ENCODE measurements at regions not wholly inside any gene's neighbourhood (a gene's known extent, or its start where the extent isn't known, plus 50 kb on each side); places are given as distances from the start of the nearest gene placed in this dataset.
"Not testable (repeated sequence)": the region's sequence is repeated elsewhere in the genome, so short reads cannot be mapped to it uniquely, and the experiment has no call there.

DNA sequence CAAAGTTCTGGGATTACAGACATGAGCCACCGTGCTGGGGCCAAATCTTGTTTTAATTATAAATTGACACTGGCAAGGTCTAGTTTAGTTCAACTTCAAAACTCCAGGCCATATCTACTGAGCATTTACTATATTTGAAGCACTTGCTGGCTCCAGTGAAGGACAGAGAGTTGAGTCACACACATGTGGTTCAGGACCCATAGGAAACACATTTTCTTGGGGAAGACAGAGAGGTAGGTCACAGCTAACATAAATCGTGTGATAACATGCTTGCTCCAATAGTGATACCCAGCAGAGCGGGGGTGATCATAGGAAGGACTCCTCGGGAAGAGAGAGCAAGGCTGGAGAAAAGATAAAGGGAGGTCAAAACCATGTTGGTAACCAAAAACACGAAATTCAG lies 170.6 kb upstream of the TSC22D1 start:
- no peak for DNase-seq

GRCh38 chr13:44744880-44745633 lies 168.9 kb upstream of the TSC22D1 start:
- no peak for DNase-seq

DNA sequence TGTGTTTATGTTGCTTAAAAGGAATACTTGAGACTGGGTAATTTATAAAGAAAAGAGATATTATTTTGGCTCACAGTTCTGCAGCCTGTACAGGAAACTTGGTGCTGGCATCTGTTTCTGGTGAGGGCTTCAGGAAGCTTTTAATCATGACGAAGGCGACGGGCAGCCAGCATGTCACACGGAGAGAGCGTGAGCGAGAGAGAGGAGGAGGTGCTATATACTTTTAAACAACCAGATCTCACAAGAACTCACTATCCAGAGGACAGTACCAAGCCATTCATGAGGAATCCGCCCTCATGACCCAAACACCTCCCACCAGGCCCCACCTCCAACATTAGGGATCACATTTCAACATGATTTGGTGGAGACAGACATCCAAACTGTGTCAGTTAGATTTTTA lies 163.4 kb upstream of the TSC22D1 start:
- DNase-seq, result no peak

- DNase-seq, result no peak
These were observed 163.0 kb upstream of the TSC22D1 start for GRCh38 chr13:44739120-44739519.

DNA sequence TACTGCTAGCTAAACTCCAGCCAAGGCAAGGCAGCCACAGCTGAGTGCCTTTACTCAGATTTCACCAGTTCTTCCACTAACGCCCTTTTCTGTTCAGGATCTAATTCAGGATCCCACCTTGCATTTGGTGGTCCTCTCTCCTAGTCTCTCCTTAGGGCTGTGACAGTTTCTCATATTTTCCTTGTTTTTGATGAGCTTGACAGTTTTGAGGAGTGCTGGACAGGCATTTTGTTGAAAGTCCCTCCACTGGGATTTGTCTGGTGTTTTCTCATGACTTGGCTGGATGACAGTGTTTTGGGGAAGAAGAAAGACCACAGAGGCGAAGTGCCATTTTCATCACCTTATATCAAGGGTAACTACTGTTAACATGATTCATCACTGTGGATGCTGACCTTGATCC lies 162.3 kb upstream of the TSC22D1 start:
- no peak for DNase-seq

DNA sequence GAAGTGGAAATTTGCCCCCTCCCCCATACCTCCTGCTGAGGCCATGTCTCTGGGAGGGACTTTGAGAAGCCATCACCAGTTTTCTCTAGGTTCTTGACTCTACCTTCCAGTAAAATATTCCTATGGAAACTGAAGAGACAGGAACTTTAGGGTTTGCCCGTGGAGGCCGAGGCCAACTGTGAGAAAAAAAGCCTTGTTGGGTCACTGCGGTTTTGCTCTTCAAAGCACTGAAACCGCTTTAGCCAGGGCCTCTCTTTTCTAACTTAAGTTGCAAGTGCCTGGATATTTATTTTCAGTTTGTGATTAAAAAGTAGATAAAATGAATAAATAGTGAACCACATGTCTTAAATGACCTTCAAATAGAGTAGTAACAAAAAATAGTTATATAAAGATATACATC lies 159.7 kb upstream of the TSC22D1 start:
- DNase-seq, result no peak

- no peak for DNase-seq
These were observed 158.1 kb upstream of the TSC22D1 start for GRCh38 chr13:44734201-44734707.

- no peak for DNase-seq
These were observed 156.5 kb upstream of the TSC22D1 start for GRCh38 chr13:44732503-44733098.

DNA sequence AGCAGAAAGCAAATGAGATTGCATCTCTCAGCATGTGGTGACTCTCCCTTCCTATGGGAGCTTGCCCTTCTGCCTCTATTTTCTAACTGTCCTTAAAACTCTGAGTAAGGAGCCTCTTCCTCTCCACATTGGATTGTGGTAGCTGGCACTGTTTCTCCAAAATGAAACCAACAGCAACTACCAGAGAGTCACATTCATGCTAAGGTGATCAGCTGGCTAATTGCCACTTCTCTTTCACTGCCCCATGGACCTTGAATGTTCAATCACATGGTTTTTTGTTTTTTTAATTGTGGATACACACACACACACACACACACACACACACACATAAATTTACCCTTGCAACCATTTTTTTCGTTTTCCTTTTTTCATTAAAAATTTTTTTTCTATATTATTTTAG lies 154.7 kb upstream of the TSC22D1 start:
- DNase-seq, result no peak

GRCh38 chr13:44730099-44730498 lies 154.0 kb upstream of the TSC22D1 start:
- no peak for DNase-seq

DNA sequence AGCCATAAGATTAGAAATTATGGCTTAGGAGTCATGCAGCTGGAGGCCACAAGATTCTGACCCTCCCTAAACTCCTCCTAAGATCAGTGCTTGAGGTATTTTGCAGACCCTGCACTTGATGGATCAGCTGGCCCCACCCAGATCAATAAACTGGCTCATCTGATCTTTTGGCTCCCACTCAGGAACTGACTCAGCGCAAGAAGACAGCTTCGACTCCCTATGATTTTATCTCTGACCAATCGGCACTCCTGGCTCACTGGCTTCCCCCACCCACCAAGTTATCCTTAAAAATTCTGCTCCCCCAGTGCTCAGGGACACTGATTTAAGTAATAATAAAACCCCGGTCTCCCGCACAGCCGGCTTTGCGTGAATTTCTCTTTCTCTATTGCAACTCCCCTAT lies 151.5 kb upstream of the TSC22D1 start:
- not testable (repeated sequence) for DNase-seq

- DNase-seq, result no peak
These were observed 150.6 kb upstream of the TSC22D1 start for GRCh38 chr13:44726778-44727177.

DNA sequence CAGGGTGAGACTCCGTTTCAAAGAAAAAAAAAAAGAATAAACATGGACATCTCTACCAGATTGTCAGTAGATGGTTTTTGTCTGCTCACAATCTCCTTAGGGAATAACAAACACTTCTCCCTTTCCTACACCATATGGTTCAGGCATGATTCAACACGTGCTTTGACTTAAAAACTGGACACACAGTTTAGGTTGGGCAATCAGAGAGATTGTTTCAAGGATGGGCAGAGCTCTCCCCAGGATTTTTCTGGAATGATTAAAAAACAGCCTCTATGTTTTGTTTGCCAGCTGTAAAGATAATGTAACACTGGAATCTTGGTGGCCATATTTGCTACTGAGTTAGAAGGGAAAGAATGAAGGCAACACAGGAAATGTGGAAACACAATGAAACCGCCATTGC lies 150.1 kb upstream of the TSC22D1 start:
- no peak for DNase-seq

- DNase-seq, result no peak
These were observed 143.9 kb upstream of the TSC22D1 start for GRCh38 chr13:44719857-44720671.

- DNase-seq, result no peak
These were observed 142.3 kb upstream of the TSC22D1 start for GRCh38 chr13:44718467-44718866.

- no peak for DNase-seq
These were observed 139.4 kb upstream of the TSC22D1 start for GRCh38 chr13:44715287-44716230.

GRCh38 chr13:44713788-44714469 lies 137.8 kb upstream of the TSC22D1 start:
- DNase-seq, result no peak

DNA sequence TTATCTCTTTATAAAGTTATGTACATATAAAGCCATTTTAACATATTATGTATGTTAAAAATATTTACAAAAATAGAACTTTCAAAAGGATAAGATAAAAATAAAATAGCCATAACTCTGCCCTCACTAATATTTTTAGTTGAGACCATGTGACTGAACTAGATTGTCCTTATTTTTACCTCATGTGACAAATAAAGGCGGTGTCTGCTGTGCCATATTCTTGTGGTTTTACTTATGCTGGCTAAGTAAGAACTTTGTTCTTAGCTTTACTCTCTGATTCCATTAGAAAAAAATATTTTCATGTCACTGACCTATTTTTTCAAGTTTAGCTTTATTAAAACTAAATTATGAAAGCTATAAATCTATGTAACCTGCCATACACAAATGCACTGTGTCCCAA lies 135.6 kb upstream of the TSC22D1 start:
- DNase-seq, result no peak

GRCh38 chr13:44710576-44710975 lies 134.4 kb upstream of the TSC22D1 start:
- no peak for DNase-seq

- not testable (repeated sequence) for DNase-seq
These were observed 128.7 kb upstream of the TSC22D1 start for GRCh38 chr13:44704811-44705210.

DNA sequence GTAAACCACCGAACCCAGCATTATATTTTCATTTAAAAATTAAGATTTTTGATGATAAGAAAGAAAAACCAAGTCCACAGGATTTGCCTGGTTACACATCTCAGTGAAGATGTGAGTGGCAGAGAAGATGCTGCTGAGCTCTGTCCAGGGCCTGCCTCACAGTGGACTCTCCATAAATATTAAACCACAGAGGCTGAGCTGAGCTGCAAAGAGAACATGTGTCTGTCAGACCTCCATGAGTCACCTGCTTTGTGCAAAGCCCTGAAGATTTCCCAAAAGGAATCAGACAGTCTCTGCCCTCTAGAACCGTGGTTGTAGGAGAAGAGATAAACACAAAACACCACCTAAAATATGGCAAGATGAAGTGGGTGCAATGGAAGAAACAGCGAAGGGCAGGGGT lies 127.2 kb upstream of the TSC22D1 start:
- no peak for DNase-seq

GRCh38 chr13:44698066-44698465 lies 121.9 kb upstream of the TSC22D1 start:
- DNase-seq, result peak; percentile 29 to 44
